ENCODE measurements at regions not wholly inside any gene's neighbourhood (a gene's known extent, or its start where the extent isn't known, plus 50 kb on each side); places are given as distances from the start of the nearest gene placed in this dataset.

DNA sequence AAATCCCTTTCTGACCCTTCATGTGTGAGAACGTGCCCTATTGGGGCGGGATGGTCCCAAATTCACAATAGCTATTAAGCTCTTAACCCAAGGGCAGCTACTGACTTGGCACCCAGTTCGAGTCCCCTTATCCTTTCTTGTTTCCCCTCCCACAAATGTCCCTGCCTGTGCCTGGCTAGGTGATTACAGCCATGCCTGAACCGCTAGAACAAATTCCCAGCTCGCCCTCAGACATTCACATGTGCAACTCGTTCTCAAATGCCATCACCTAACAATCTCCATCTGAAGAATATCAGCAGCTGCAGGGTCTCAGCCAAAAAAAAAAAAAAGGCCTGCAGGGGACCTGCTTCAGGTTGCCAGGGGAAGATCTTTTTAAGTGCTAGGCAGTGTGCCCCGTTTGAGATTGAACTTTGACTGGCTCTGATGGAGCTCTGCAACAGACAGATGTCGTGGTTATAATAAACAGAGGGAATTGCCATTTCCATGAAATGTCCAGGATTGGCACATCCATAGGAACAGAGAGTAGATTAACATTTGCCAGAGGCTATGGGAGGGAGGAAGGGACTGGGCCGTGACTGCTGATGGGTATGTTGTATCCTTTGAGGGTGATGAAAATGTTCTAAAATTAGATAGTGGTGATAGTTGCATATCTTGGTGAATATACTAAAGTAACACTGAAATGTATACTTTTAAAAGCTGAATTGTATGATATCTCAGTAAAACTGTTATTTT, 347.2 kb upstream of the WWC1 start:
- no peak for DNase-seq (ENCODE audit: extremely low spot score)
- H3K4me1 ChIP-seq (ENCODE audit: insufficient read depth), result no peaks in the 10 kb centered on the region
- 62% methylated on average over 9 of the region's 9 CpGs for WGBS
- no peak overlapping the region for H3K27ac ChIP-seq (ENCODE audit: low read depth)
- no peak overlapping the region for H3K4me3 ChIP-seq (ENCODE audit: low read depth, low read length)
- H3K36me3 ChIP-seq (ENCODE audit: insufficient read depth), result no peaks in the 10 kb centered on the region

DNA sequence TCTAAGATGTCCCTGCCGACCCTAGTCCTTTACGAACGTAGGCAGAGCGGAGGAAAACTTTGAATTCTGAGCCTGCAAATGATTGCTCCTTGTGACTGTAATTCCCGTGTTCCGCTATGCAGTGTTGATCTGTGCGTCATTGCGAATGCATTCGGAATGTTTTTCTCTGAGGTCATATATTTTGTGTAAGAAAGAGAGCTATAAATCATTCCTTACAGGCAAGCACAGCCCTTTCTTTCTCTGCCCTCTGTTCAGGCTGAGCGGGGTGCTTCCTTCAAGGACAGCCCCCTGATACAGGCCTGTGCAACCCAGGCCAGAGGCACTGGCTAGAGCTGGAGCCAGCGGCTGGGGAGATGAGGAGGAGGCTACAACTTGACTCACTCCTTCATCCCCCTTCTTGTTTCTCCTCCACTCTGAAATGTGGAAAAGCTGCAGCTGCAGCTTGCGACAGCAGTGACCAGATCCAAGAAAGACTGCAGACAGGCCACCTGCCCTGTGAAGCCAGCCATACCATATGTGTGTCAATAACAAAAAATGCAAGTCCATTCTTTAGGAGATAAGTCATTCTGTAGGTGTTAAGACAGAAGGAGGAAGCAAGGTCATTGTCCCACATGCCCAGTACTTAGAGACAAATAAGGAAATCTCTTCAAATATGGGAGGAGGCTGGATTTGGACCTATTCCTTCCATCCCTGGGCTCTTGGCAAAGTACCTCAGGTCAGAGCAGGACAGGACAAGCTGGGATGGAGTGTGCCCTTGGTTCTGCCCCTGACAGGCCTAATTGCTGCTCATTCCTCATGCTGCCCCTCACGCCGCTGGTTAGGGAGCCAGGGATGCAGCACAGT, 345.7 kb upstream of the WWC1 start:
- H3K36me3 ChIP-seq (ENCODE audit: insufficient read depth), result no peaks in the 10 kb centered on the region
- no peak overlapping the region for H3K4me3 ChIP-seq (ENCODE audit: low read depth, low read length)
- H3K4me1 ChIP-seq (ENCODE audit: insufficient read depth), result no peaks in the 10 kb centered on the region
- DNase-seq (ENCODE audit: extremely low spot score), result no peak
- H3K27ac ChIP-seq (ENCODE audit: low read depth), result no peak overlapping the region
- WGBS, result 55% methylated on average over 14 of the region's 14 CpGs

DNA sequence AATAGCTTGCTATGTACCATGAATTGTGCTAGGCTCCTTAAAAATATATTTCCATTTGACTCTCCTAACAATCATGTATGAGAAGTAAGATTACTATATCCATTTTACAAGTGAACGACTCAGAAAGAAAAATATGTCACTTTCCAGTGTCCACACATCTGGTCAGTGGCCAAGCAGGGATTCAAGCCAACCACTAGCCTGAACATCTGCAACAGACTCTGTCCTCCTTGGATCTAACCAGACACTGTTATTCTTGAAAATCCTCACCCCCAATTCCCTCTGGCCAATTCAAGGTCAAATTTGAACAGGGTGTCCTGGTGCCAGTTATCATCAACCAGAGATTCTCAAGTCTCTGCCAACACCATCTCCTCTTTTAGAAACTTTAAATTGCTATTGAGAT, 344.1 kb upstream of the WWC1 start:
- no peak for DNase-seq (ENCODE audit: extremely low spot score)
- H3K4me3 ChIP-seq (ENCODE audit: low read depth, low read length), result no peak overlapping the region
- no peaks in the 10 kb centered on the region for H3K36me3 ChIP-seq (ENCODE audit: insufficient read depth)
- H3K27ac ChIP-seq (ENCODE audit: low read depth), result no peak overlapping the region
- 29% methylated on average over 1 of the region's 1 CpG for WGBS
- H3K4me1 ChIP-seq (ENCODE audit: insufficient read depth), result no peaks in the 10 kb centered on the region

DNA sequence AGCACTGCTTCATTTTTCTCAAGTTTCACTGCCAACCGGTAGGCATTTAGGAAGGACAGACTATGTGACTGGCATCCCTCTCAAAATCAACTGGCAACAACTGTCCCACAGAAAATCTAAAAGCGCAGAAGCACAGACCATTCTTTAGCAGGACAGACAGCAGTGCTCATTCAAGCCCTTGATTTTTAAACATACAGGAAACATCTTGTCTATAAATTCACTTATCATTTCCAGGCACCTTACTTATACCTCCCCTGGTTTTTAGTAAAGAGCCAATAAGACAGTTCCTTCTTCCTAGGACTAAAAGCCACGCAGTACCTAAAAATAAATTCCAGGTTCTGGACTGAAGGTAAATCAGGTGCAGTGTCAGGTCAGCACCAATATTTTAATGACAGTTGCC, 343.2 kb upstream of the WWC1 start:
- 80% methylated on average over 3 of the region's 3 CpGs for WGBS
- Histone ChIP-seq H3K27ac (ENCODE audit: low read depth) (no peak overlapping the region), H3K4me3 (ENCODE audit: low read depth, low read length) (no peak overlapping the region), H3K36me3 (ENCODE audit: insufficient read depth) (no peaks in the 10 kb centered on the region), H3K4me1 (ENCODE audit: insufficient read depth) (no peaks in the 10 kb centered on the region)
- DNase-seq (ENCODE audit: extremely low spot score), result no peak

DNA sequence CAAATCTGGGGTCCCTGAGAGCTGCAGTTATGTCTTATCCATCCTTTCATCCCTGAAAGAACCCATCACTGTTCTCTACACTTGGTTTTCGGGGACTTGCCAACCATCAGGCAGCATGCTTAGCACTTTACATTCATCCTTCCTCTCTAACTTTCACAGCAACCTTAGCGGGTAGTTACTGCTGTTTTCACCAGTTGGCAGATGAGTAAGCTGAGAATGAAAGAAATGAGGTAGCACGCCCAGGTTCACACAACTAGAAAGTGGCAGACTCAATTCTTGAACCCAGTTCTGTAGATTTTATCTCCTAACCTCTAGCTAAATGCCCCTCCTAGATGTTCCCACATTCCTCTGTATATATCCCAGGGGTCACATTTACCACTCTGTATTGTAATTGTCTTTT, 342.0 kb upstream of the WWC1 start:
- 91% methylated on average over 3 of the region's 3 CpGs for WGBS
- Histone ChIP-seq H3K4me1 (ENCODE audit: insufficient read depth) (no peaks in the 10 kb centered on the region), H3K27ac (ENCODE audit: low read depth) (no peak overlapping the region)

DNA sequence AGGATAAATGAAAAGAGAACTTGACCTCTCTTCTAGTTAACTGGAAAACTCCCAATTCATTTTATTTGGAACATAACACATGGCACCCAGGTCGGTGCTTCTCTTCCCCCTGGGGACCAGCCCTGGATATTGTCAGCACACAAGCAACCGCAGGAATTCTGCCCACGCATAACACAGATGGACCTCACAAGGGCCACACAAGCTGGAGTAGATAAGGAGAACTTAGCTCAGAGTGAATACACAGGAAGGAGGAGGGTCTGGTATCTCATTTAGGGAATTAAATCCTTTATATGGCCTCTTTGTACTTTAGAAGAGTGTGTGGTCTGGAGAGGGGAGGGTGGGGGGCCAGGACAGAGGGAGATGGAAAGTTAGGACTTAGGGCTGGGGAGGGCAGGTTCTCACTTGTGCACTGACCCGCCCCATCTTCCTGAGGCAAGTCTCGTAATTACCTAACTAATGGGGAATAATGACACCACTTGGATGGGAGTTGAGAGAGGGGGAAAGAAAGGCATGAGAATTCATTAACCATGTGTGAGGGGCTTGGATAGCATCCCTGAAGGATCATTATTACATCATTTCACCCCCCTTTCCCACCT, 341.2 kb upstream of the WWC1 start:
- Histone ChIP-seq H3K4me1 (ENCODE audit: insufficient read depth) (no peaks in the 10 kb centered on the region), H3K36me3 (ENCODE audit: insufficient read depth) (no peaks in the 10 kb centered on the region), H3K27ac (ENCODE audit: low read depth) (no peak overlapping the region), H3K4me3 (ENCODE audit: low read depth, low read length) (no peak overlapping the region)
- WGBS, result 55% methylated on average over 5 of the region's 5 CpGs
- no peak for DNase-seq (ENCODE audit: extremely low spot score)

More for the DNA sequence above, 342.0 kb upstream of the WWC1 start:
- no peak for DNase-seq (ENCODE audit: extremely low spot score)
- Histone ChIP-seq H3K36me3 (ENCODE audit: insufficient read depth) (no peaks in the 10 kb centered on the region), H3K4me3 (ENCODE audit: low read depth, low read length) (no peak overlapping the region)

DNA sequence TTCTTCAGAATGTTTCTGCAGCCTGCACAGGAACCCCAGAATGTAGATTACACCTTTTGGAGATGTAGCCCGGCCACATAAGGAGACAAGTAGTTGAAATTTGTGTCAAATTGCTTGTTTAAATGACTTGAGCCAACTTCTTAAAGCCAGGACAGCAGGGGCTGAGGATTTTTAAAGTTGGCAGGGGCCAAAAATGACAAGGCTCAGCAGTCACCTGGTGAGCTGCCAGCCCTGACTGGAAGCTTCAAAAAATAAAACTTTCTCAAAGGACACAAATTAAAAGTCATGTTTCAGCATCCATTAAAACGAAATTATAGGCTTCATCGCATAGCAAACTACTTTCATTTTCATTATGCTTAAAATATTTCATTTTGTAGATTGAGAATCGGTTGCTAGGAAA, 340.3 kb upstream of the WWC1 start:
- 33% methylated on average over 4 of the region's 4 CpGs for WGBS
- H3K4me1 ChIP-seq (ENCODE audit: insufficient read depth), result no peaks in the 10 kb centered on the region
- H3K36me3 ChIP-seq (ENCODE audit: insufficient read depth), result no peaks in the 10 kb centered on the region
- H3K27ac ChIP-seq (ENCODE audit: low read depth), result no peak overlapping the region
- no peak for DNase-seq (ENCODE audit: extremely low spot score)
- H3K4me3 ChIP-seq (ENCODE audit: low read depth, low read length), result no peak overlapping the region

DNA sequence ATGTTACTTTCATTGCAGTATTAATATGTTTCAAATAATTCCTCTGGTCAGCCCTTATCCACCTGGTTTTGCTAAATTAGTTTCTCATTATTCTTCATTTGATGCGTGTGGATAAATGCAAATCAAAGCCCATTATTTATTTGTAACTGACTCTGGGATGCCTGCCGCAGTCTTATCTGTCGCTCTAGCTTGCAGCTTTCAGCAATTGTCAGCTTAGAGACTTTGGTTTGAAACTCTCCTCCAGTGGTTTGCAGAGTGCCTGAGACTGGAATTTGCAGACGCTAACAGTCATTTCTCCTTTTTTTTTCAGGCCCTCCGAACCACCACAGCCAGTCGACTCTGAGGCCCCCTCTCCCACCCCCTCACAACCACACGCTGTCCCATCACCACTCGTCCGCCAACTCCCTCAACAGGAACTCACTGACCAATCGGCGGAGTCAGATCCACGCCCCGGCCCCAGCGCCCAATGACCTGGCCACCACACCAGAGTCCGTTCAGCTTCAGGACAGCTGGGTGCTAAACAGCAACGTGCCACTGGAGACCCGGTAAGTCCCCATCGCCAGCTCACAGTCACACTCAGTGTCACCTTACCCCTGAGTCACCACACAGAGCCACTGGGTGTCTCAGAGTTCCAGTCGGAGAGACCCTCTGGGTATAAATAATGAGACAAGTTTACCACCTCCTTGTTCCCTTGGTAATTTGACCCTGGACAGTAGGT, 339.0 kb upstream of the WWC1 start:
- DNase-seq (ENCODE audit: extremely low spot score), result no peak
- 71% methylated on average over 19 of the region's 19 CpGs for WGBS
- H3K4me3 ChIP-seq (ENCODE audit: low read depth, low read length), result no peak overlapping the region

DNA sequence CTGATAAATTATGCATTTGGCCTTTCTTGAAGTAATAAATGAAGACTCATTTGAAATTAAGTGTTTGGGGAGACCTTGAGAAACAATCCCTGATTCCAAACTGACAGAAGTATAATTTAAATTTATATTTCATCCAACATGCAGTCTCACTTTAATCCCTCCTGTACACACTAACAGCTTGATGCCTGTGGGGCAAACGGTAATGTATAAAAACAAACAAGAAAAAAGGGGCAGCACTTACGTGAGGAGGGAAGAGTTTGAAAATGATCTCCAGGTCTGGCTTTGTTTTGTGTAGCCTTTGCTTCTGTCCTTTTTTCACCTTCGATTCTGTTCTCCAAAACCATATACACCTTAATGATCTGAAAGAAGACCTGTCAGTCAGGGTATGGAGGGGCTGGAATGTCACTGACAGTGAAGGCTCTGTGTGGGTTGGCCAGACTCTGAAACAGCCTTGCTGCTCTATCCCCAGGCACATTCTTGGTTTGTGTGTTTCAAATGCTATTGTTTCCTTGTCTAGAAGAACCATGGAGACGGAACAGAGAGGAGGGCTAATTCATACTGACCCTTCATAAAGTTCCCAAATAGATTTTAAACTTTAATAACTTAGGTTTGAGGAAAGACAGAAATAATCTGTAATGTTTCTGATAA, 338.2 kb upstream of the WWC1 start:
- Histone ChIP-seq H3K4me1 (ENCODE audit: insufficient read depth) (no peaks in the 10 kb centered on the region), H3K27ac (ENCODE audit: low read depth) (no peak overlapping the region), H3K36me3 (ENCODE audit: insufficient read depth) (no peaks in the 10 kb centered on the region), H3K4me3 (ENCODE audit: low read depth, low read length) (no peak overlapping the region)
- no peak for DNase-seq (ENCODE audit: extremely low spot score)
- WGBS, result 77% methylated on average over 4 of the region's 4 CpGs

More for the DNA sequence above, 339.0 kb upstream of the WWC1 start:
- H3K27ac ChIP-seq (ENCODE audit: low read depth), result no peak overlapping the region
- no peaks in the 10 kb centered on the region for H3K4me1 ChIP-seq (ENCODE audit: insufficient read depth)
- no peaks in the 10 kb centered on the region for H3K36me3 ChIP-seq (ENCODE audit: insufficient read depth)

DNA sequence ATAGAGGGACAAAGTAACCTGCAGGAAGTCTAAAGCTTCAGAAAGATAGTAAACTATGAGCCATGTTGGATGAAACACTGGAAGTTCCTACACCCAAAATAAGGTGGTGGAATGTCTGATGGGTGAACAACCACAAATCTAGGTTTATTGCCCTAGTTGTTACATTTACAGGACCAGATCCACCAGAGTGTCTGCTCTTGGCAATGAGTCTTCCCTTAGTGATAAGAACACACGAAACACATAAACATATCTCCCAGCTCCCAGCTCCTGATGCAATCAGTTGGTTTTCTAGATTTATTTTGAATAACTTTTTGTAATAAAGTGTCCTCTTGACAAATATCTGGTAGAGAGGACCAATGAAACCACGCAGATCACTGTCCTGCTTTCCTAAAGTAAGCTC, 329.7 kb upstream of the WWC1 start:
- DNase-seq (ENCODE audit: extremely low spot score), result no peak
- Histone ChIP-seq H3K36me3 (ENCODE audit: insufficient read depth) (no peaks in the 10 kb centered on the region), H3K27ac (ENCODE audit: low read depth) (no peak overlapping the region), H3K4me1 (ENCODE audit: insufficient read depth) (no peaks in the 10 kb centered on the region), H3K4me3 (ENCODE audit: low read depth, low read length) (no peak overlapping the region)
- WGBS, result 49% methylated on average over 2 of the region's 2 CpGs

DNA sequence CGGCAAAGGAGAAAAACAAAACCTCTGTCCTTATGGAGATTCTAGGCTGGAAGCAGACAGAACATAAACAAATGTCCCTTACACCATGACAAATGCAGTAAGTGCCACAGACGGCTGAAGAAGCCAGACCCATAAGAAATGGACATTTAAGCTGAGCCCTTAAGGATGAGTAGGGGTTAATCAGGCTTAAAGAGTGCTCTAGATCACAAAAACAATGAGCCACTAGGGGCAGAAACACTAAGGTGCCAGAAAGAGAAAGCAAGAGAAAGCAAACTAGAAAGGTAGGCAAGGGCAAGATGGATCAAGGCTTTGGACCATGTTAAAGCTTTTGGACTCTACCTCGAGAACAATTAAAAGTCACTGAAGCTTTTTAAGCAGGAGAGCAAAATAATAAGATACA, 326.9 kb upstream of the WWC1 start:
- Histone ChIP-seq H3K4me1 (ENCODE audit: insufficient read depth) (no peaks in the 10 kb centered on the region), H3K36me3 (ENCODE audit: insufficient read depth) (no peaks in the 10 kb centered on the region), H3K27ac (ENCODE audit: low read depth) (no peak overlapping the region), H3K4me3 (ENCODE audit: low read depth, low read length) (no peak overlapping the region)
- no peak for DNase-seq (ENCODE audit: extremely low spot score)
- 81% methylated on average over 3 of the region's 3 CpGs for WGBS

DNA sequence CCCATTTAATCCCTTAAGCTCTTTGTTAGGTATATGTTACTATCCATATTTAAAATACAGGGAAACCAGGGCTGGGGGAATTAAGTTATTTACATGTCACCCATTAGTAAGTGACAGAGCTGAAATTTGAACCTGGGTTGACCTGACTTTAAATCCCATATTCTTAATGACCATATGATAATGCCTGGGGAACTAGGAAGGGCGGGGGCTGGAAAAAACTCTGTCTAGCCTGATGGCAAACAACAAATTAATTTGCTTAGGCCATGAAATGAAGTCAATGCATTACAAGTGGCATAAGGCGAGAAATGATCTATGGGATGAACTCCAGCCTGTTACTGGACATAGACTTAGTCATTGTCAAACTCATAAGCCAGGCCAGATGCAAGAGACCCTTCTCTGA, 325.7 kb upstream of the WWC1 start:
- Histone ChIP-seq H3K36me3 (ENCODE audit: insufficient read depth) (no peaks in the 10 kb centered on the region), H3K27ac (ENCODE audit: low read depth) (no peak overlapping the region), H3K4me1 (ENCODE audit: insufficient read depth) (no peaks in the 10 kb centered on the region), H3K4me3 (ENCODE audit: low read depth, low read length) (no peak overlapping the region)
- no peak for DNase-seq (ENCODE audit: extremely low spot score)
- 92% methylated on average over 2 of the region's 2 CpGs for WGBS

DNA sequence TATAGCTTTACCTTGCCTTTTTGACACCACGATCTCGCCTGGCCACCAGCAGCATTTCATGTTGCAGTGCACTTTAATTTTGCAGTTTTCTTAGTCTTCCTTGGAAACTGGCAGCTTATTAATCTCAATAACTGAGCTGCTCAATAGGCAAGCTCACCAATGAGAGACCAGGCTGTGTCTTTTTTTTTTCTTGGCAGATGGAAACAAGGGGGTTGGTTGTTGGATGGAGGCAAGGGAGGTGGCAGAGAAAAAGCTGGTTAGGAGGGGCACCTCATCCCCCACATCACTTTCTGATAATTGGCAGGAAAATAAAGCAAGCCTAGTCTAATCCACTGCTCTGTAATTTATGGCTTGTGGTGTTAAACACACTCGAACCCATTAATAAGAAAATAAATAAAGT, 324.5 kb upstream of the WWC1 start:
- H3K4me3 ChIP-seq (ENCODE audit: low read depth, low read length), result no peak overlapping the region
- WGBS, result 68% methylated on average over 3 of the region's 3 CpGs
- no peak overlapping the region for H3K27ac ChIP-seq (ENCODE audit: low read depth)
- H3K4me1 ChIP-seq (ENCODE audit: insufficient read depth), result no peaks in the 10 kb centered on the region
- no peak for DNase-seq (ENCODE audit: extremely low spot score)
- no peaks in the 10 kb centered on the region for H3K36me3 ChIP-seq (ENCODE audit: insufficient read depth)
